HEK293 (cell line): ENCODE measurements at regions not wholly inside any gene's neighbourhood (a gene's known extent, or its start where the extent isn't known, plus 50 kb on each side); places are given as distances from the start of the nearest gene placed in this dataset.

Experiments
- CTCF ChIA-PET: fragments of 350-600 bp; formaldehyde crosslinking; extraction: SDS; loops from one replicate; lab custom pipeline; 2021; ENCODE audit warnings: antibody characterized with exemption; lab: Yijun Ruan, JAX
- POLR2A ChIA-PET: fragments of 300-600 bp; formaldehyde crosslinking; extraction: SDS; loops from one replicate; lab custom pipeline; 2020; ENCODE audit warnings: antibody characterized with exemption, inconsistent platforms; lab: Yijun Ruan, JAX
- H3K27ac ChIP-seq: fragments of 200-500 bp; sonication (Bioruptor generic); 2 replicates; pipeline ENCODE4 v1.5.1; 2014; ENCODE audit warnings: low read depth, low read length, control low read depth, inconsistent platforms; ENCODE audit errors: extremely low read depth
- H3K36me3 ChIP-seq, 2 experiments: fragments of 200-500 bp in 1 of 2; sonication (Bioruptor generic) in 1 of 2; 1 replicate in 1 of 2; 2 replicates in 1 of 2; pipeline ENCODE4 v1.5.1; 2014 to 2017; ENCODE audit warnings: inconsistent platforms in 2 of 2, low read length in 2 of 2; ENCODE audit not compliant: control insufficient read depth in 2 of 2, insufficient read depth in 1 of 2
- H3K4me1 ChIP-seq: fragments of 200-500 bp; sonication (Bioruptor generic); 2 replicates; pipeline ENCODE4 v1.5.1; 2014; ENCODE audit warnings: mild to moderate bottlenecking, low read length, inconsistent platforms; ENCODE audit not compliant: control insufficient read depth, insufficient read depth
- H3K4me3 ChIP-seq: 2 replicates; pipeline ENCODE4 v1.5.1; 2011; ENCODE audit warnings: low read depth, mild to moderate bottlenecking, control low read depth, low read length, moderate library complexity
- H3K9me3 ChIP-seq: fragments of 200-500 bp; sonication (Bioruptor generic); 2 replicates; pipeline ENCODE4 v1.5.1; 2014; ENCODE audit warnings: low read depth, low read length, inconsistent platforms; ENCODE audit not compliant: control insufficient read depth, insufficient read depth
- AEBP2 ChIP-seq: fragments of 450-650 bp; formaldehyde crosslinking; IDR thresholded peaks from 2 replicates; pipeline ENCODE4 v1.5.1; 2016; ENCODE audit warnings: missing biosample characterization, missing genetic modification characterization, borderline replicate concordance
- GLI2 ChIP-seq: fragments of 450-650 bp; formaldehyde crosslinking; IDR thresholded peaks from 2 replicates; pipeline ENCODE4; 2017; ENCODE audit warnings: missing biosample characterization, missing genetic modification characterization, low read depth, borderline replicate concordance
- HOXC10 ChIP-seq: sonication (generic); formaldehyde crosslinking; IDR thresholded peaks from 2 replicates; pipeline ENCODE4 v1.8.1; 2023; ENCODE audit warnings: mild to moderate bottlenecking, missing genetic modification reagents
- KLF16 ChIP-seq: fragments of 450-650 bp; formaldehyde crosslinking; IDR thresholded peaks from 2 replicates; pipeline ENCODE4 v1.5.1; 2017; ENCODE audit warnings: missing biosample characterization, missing genetic modification characterization
- MZF1 ChIP-seq: fragments of 450-650 bp; formaldehyde crosslinking; IDR thresholded peaks from 2 replicates; pipeline ENCODE4 v1.5.1; 2017; ENCODE audit warnings: missing biosample characterization, missing genetic modification characterization, borderline replicate concordance
- SP2 ChIP-seq: fragments of 450-650 bp; formaldehyde crosslinking; IDR thresholded peaks from 2 replicates; pipeline ENCODE4 v1.5.1; 2016; ENCODE audit warnings: missing biosample characterization, missing genetic modification characterization
- ZBTB8A ChIP-seq: fragments of 450-650 bp; formaldehyde crosslinking; IDR thresholded peaks from 2 replicates; pipeline ENCODE4 v1.5.1; 2016; ENCODE audit warnings: missing biosample characterization, missing genetic modification characterization
- ZNF148 ChIP-seq: fragments of 450-650 bp; formaldehyde crosslinking; IDR thresholded peaks from 2 replicates; pipeline ENCODE4 v1.5.0; 2017; ENCODE audit warnings: missing biosample characterization, missing genetic modification characterization, borderline replicate concordance
- ZNF239 ChIP-seq: fragments of 450-650 bp; formaldehyde crosslinking; IDR thresholded peaks from 2 replicates; pipeline ENCODE4 v1.5.1; 2016; ENCODE audit warnings: missing biosample characterization, missing genetic modification characterization
- ZNF248 ChIP-seq: fragments of 450-650 bp; formaldehyde crosslinking; IDR thresholded peaks from 2 replicates; pipeline ENCODE4 v1.5.1; 2017; ENCODE audit warnings: missing biosample characterization, missing genetic modification characterization
- ZNF423 ChIP-seq: fragments of 450-650 bp; formaldehyde crosslinking; IDR thresholded peaks from 2 replicates; pipeline ENCODE4 v1.5.1; 2016; ENCODE audit warnings: missing biosample characterization, missing genetic modification characterization
- ZNF48 ChIP-seq: fragments of 450-650 bp; formaldehyde crosslinking; IDR thresholded peaks from 2 replicates; pipeline ENCODE4 v1.5.1; 2016; ENCODE audit warnings: missing biosample characterization, missing genetic modification characterization
- ZNF549 ChIP-seq: fragments of 450-650 bp; IDR thresholded peaks from 2 replicates; pipeline ENCODE4 v1.5.1; 2018; ENCODE audit warnings: missing biosample characterization, missing genetic modification characterization, mild to moderate bottlenecking, inconsistent platforms, moderate library complexity
- ZNF560 ChIP-seq: fragments of 450-650 bp; formaldehyde crosslinking; IDR thresholded peaks from 2 replicates; pipeline ENCODE4 v1.5.1; 2017; ENCODE audit warnings: missing biosample characterization, missing genetic modification characterization, borderline replicate concordance
- ZNF600 ChIP-seq: fragments of 450-650 bp; formaldehyde crosslinking; IDR thresholded peaks from 2 replicates; pipeline ENCODE4 v1.5.1; 2016; ENCODE audit warnings: missing biosample characterization, missing genetic modification characterization
- ZNF76 ChIP-seq: fragments of 450-650 bp; formaldehyde crosslinking; IDR thresholded peaks from 2 replicates; pipeline ENCODE4; 2016; ENCODE audit warnings: low read depth, missing biosample characterization, missing genetic modification characterization, borderline replicate concordance
- ZNF792 ChIP-seq: fragments of 450-650 bp; formaldehyde crosslinking; IDR thresholded peaks from 2 replicates; pipeline ENCODE4 v1.5.1; 2016; ENCODE audit warnings: missing biosample characterization, missing genetic modification characterization
- ZNF830 ChIP-seq: fragments of 450-650 bp; IDR thresholded peaks from 2 replicates; pipeline ENCODE4 v1.5.0; 2018; ENCODE audit warnings: missing biosample characterization, missing genetic modification characterization, low read depth, mild to moderate bottlenecking, moderate library complexity
- ZNF837 ChIP-seq: fragments of 450-650 bp; formaldehyde crosslinking; IDR thresholded peaks from 2 replicates; pipeline ENCODE4 v1.5.1; 2016; ENCODE audit warnings: missing biosample characterization, missing genetic modification characterization
- TF ChIP-seq, protein P1 (sequence below): fragments of 450-650 bp; formaldehyde crosslinking; IDR thresholded peaks from 2 replicates; pipeline ENCODE4 v1.5.1; 2016; ENCODE audit warnings: missing biosample characterization, missing genetic modification characterization
- TF ChIP-seq, protein P2 (sequence below): fragments of 450-650 bp; formaldehyde crosslinking; IDR thresholded peaks from 2 replicates; pipeline ENCODE4 v1.5.1; 2016; ENCODE audit warnings: missing biosample characterization, missing genetic modification characterization

GRCh38 chr1:105632342-105633196, 1423.9 kb upstream of the PRMT6 start:
- TF ChIP-seq SP2: no peak
- TF ChIP-seq KLF16 (tag by site-specific recombination): no peak
- H3K27ac ChIP-seq: no peak overlapping the region

GRCh38 chr1:105636052-105636451, 1420.4 kb upstream of the PRMT6 start:
- H3K4me1 ChIP-seq: no peaks in the 10 kb centered on the region
- no peaks in the 10 kb centered on the region for H3K36me3 ChIP-seq
- no peaks in the 10 kb centered on the region for H3K9me3 ChIP-seq
- H3K27ac ChIP-seq: no peak overlapping the region
- TF ChIP-seq, protein P1, sequence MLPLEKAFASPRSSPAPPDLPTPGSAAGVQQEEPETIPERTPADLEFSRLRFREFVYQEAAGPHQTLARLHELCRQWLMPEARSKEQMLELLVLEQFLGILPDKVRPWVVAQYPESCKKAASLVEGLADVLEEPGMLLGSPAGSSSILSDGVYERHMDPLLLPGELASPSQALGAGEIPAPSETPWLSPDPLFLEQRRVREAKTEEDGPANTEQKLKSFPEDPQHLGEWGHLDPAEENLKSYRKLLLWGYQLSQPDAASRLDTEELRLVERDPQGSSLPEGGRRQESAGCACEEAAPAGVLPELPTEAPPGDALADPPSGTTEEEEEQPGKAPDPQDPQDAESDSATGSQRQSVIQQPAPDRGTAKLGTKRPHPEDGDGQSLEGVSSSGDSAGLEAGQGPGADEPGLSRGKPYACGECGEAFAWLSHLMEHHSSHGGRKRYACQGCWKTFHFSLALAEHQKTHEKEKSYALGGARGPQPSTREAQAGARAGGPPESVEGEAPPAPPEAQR (tag by site-specific recombination): no peak
- no peak for TF ChIP-seq ZNF423
- no peak for TF ChIP-seq ZNF600 (tag by site-specific recombination)
- no peak for TF ChIP-seq ZNF76 (tag by site-specific recombination)
- no peak for TF ChIP-seq MZF1 (tag by site-specific recombination)
- no peak for TF ChIP-seq ZNF48 (tag by site-specific recombination)
- TF ChIP-seq ZNF560: no peak
- no peak for TF ChIP-seq ZNF830 (tag by site-specific recombination)
- no peak for TF ChIP-seq ZNF239
- no peak for TF ChIP-seq ZBTB8A (tag by site-specific recombination)
- TF ChIP-seq AEBP2: no peak
- TF ChIP-seq, protein P2, sequence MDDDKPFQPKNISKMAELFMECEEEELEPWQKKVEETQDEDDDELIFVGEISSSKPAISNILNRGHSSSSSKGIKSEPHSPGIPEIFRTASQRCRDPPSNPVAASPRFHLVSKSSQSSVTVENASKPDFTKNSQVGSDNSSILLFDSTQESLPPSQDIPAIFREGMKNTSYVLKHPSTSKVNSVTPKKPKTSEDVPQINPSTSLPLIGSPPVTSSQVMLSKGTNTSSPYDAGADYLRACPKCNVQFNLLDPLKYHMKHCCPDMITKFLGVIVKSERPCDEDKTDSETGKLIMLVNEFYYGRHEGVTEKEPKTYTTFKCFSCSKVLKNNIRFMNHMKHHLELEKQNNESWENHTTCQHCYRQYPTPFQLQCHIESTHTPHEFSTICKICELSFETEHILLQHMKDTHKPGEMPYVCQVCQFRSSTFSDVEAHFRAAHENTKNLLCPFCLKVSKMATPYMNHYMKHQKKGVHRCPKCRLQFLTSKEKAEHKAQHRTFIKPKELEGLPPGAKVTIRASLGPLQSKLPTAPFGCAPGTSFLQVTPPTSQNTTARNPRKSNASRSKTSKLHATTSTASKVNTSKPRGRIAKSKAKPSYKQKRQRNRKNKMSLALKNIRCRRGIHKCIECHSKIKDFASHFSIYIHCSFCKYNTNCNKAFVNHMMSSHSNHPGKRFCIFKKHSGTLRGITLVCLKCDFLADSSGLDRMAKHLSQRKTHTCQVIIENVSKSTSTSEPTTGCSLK (tag by site-specific recombination): no peak
- no peak for TF ChIP-seq ZNF837 (tag by site-specific recombination)
- TF ChIP-seq ZNF248 (tag by site-specific recombination): no peak
- no peak for TF ChIP-seq ZNF792 (tag by site-specific recombination)
- CTCF ChIA-PET: no interaction called here
- no peak overlapping the region for H3K4me3 ChIP-seq
- POLR2A ChIA-PET: no interaction called here

More at GRCh38 chr1:105632342-105633196, 1423.9 kb upstream of the PRMT6 start:
- H3K4me1 ChIP-seq: no peaks in the 10 kb centered on the region
- no peaks in the 10 kb centered on the region for H3K9me3 ChIP-seq
- POLR2A ChIA-PET: no interaction called here
- no peaks in the 10 kb centered on the region for H3K36me3 ChIP-seq
- H3K4me3 ChIP-seq: no peak overlapping the region
- CTCF ChIA-PET: interaction anchor here (0.6 kb wide), 1 partner anchor 390 kb away, joined by 3 read pairs; no protein-coding TSS in a partner anchor

DNA sequence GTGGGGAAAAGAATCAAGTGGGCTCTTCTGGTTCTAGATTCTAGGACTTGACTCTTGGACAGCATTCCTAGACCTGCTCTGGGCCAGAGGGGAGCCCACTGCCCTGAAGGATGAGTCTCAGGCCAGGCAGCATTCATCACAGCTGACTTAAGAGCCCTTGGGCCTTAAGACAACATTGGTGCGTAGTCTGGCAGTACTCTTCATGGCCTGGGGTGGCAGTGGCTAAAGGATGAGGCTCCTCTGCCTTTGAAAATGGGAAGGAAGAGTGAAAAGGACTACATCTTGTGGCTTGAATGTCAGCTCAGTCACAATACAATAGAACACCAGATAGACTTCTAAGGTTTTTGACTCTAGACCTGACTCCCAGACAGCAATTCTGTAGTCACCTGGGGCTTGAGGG, 1415.1 kb upstream of the PRMT6 start:
- Histone ChIP-seq H3K27ac (no peak overlapping the region), H3K4me3 (no peak overlapping the region), H3K36me3 (no peaks in the 10 kb centered on the region), H3K4me1 (no peaks in the 10 kb centered on the region), H3K9me3 (no peaks in the 10 kb centered on the region)
- CTCF ChIA-PET: interaction anchor here (0.7 kb wide), 1 partner anchor 542 kb away, joined by 4 read pairs; no protein-coding TSS in a partner anchor
- POLR2A ChIA-PET: no interaction called here
- no peak for TF ChIP-seq HOXC10
- no peak for TF ChIP-seq SP2
- TF ChIP-seq GLI2: no peak
- no peak for TF ChIP-seq ZNF148 (tag by site-specific recombination)
- no peak for TF ChIP-seq ZNF549
